ENCODE measurements at regions not wholly inside any gene's neighbourhood (a gene's known extent, or its start where the extent isn't known, plus 50 kb on each side); places are given as distances from the start of the nearest gene placed in this dataset.

- ATAC-seq (replicated peaks; ENCODE audit: extremely low read depth, poor library complexity, severe bottlenecking) (no peak), DNase-seq (ENCODE audit: low spot score in 2 of 2) (no peak)
- Mint-ChIP-seq H3K36me3 (ENCODE audit: insufficient read depth) (no peaks in the 10 kb centered on the region), H3K27ac (ENCODE audit: low read depth) (no peak overlapping the region), H3K4me3 (no peak overlapping the region), H3K27me3 (peaks cover 39% of the 10 kb centered on the region), H3K9me3 (peaks cover 6% of the 10 kb centered on the region), H3K4me1 (no peaks in the 10 kb centered on the region)
Observed at GRCh38 chr2:20514596-20515269, 67.9 kb downstream of the RHOB start.

GRCh38 chr2:20515290-20516220 lies 68.7 kb downstream of the RHOB start:
- no peak overlapping the region for H3K4me3 Mint-ChIP-seq
- peaks cover 39% of the 10 kb centered on the region for H3K27me3 Mint-ChIP-seq
- no peaks in the 10 kb centered on the region for H3K4me1 Mint-ChIP-seq
- no peak overlapping the region for H3K27ac Mint-ChIP-seq (ENCODE audit: low read depth)
- peaks cover 6% of the 10 kb centered on the region for H3K9me3 Mint-ChIP-seq
- DNase-seq (ENCODE audit: low spot score in 2 of 2) (no peak), ATAC-seq (replicated peaks; ENCODE audit: extremely low read depth, poor library complexity, severe bottlenecking) (no peak)
- no peaks in the 10 kb centered on the region for H3K36me3 Mint-ChIP-seq (ENCODE audit: insufficient read depth)

- Mint-ChIP-seq H3K9me3 (peaks cover 6% of the 10 kb centered on the region), H3K36me3 (ENCODE audit: insufficient read depth) (no peaks in the 10 kb centered on the region), H3K27ac (ENCODE audit: low read depth) (no peak overlapping the region), H3K4me3 (no peak overlapping the region), H3K4me1 (no peaks in the 10 kb centered on the region), H3K27me3 (peaks cover 39% of the 10 kb centered on the region)
- ATAC-seq (replicated peaks; ENCODE audit: extremely low read depth, poor library complexity, severe bottlenecking) (no peak), DNase-seq (ENCODE audit: low spot score in 2 of 2) (no peak)
Observed at GRCh38 chr2:20516291-20516645, 69.4 kb downstream of the RHOB start.

GRCh38 chr2:20516646-20517341 lies 69.9 kb downstream of the RHOB start:
- ATAC-seq (replicated peaks; ENCODE audit: extremely low read depth, poor library complexity, severe bottlenecking) (no peak), DNase-seq (ENCODE audit: low spot score in 2 of 2) (no peak)
- Mint-ChIP-seq H3K27me3 (peaks cover 44% of the 10 kb centered on the region), H3K4me3 (no peak overlapping the region), H3K27ac (ENCODE audit: low read depth) (no peak overlapping the region), H3K36me3 (ENCODE audit: insufficient read depth) (no peaks in the 10 kb centered on the region), H3K9me3 (peaks cover 6% of the 10 kb centered on the region), H3K4me1 (no peaks in the 10 kb centered on the region)

GRCh38 chr2:20519309-20519708 lies 72.4 kb downstream of the RHOB start:
- H3K36me3 Mint-ChIP-seq (ENCODE audit: insufficient read depth): no peaks in the 10 kb centered on the region
- H3K4me3 Mint-ChIP-seq: no peak overlapping the region

GRCh38 chr2:20520128-20520527 lies 73.3 kb downstream of the RHOB start:
- peaks cover 2% of the 10 kb centered on the region for H3K9me3 Mint-ChIP-seq
- DNase-seq (ENCODE audit: low spot score in 2 of 2) (no peak), ATAC-seq (replicated peaks; ENCODE audit: extremely low read depth, poor library complexity, severe bottlenecking) (no peak)
- no peak overlapping the region for H3K4me3 Mint-ChIP-seq
- H3K4me1 Mint-ChIP-seq: no peaks in the 10 kb centered on the region
- peaks cover 39% of the 10 kb centered on the region for H3K27me3 Mint-ChIP-seq
- no peaks in the 10 kb centered on the region for H3K36me3 Mint-ChIP-seq (ENCODE audit: insufficient read depth)
- no peak overlapping the region for H3K27ac Mint-ChIP-seq (ENCODE audit: low read depth)

More at GRCh38 chr2:20519309-20519708, 72.4 kb downstream of the RHOB start:
- Mint-ChIP-seq H3K27ac (ENCODE audit: low read depth) (no peak overlapping the region), H3K4me1 (no peaks in the 10 kb centered on the region), H3K27me3 (peaks cover 45% of the 10 kb centered on the region), H3K9me3 (peaks cover 6% of the 10 kb centered on the region)
- no peak for ATAC-seq (replicated peaks; ENCODE audit: extremely low read depth, poor library complexity, severe bottlenecking)
- DNase-seq (ENCODE audit: low spot score in 2 of 2): no peak

GRCh38 chr2:20521193-20521592 lies 74.3 kb downstream of the RHOB start:
- ATAC-seq (replicated peaks; ENCODE audit: extremely low read depth, poor library complexity, severe bottlenecking): no peak
- Mint-ChIP-seq H3K36me3 (ENCODE audit: insufficient read depth) (no peaks in the 10 kb centered on the region), H3K27ac (ENCODE audit: low read depth) (no peak overlapping the region), H3K4me1 (no peaks in the 10 kb centered on the region), H3K4me3 (no peak overlapping the region), H3K9me3 (no peaks in the 10 kb centered on the region), H3K27me3 (peaks cover 32% of the 10 kb centered on the region)
- DNase-seq (ENCODE audit: low spot score in 2 of 2): no peak

- H3K27me3 Mint-ChIP-seq: peaks cover 32% of the 10 kb centered on the region
- H3K36me3 Mint-ChIP-seq (ENCODE audit: insufficient read depth): no peaks in the 10 kb centered on the region
- no peaks in the 10 kb centered on the region for H3K4me1 Mint-ChIP-seq
- no peak overlapping the region for H3K27ac Mint-ChIP-seq (ENCODE audit: low read depth)
- no peaks in the 10 kb centered on the region for H3K9me3 Mint-ChIP-seq
- DNase-seq (ENCODE audit: low spot score in 2 of 2): no peak
- ATAC-seq (replicated peaks; ENCODE audit: extremely low read depth, poor library complexity, severe bottlenecking): no peak
- no peak overlapping the region for H3K4me3 Mint-ChIP-seq
Observed at GRCh38 chr2:20521682-20522189, 74.9 kb downstream of the RHOB start.

- Mint-ChIP-seq H3K27me3 (peaks cover 32% of the 10 kb centered on the region), H3K27ac (ENCODE audit: low read depth) (no peak overlapping the region), H3K36me3 (ENCODE audit: insufficient read depth) (no peaks in the 10 kb centered on the region), H3K4me3 (no peak overlapping the region), H3K4me1 (no peaks in the 10 kb centered on the region), H3K9me3 (no peaks in the 10 kb centered on the region)
- DNase-seq (ENCODE audit: low spot score in 2 of 2) (no peak), ATAC-seq (replicated peaks; ENCODE audit: extremely low read depth, poor library complexity, severe bottlenecking) (no peak)
Observed at GRCh38 chr2:20523073-20523798, 76.4 kb downstream of the RHOB start.

- Mint-ChIP-seq H3K27ac (ENCODE audit: low read depth) (no peak overlapping the region), H3K36me3 (ENCODE audit: insufficient read depth) (no peaks in the 10 kb centered on the region), H3K27me3 (peaks cover 32% of the 10 kb centered on the region), H3K4me1 (no peaks in the 10 kb centered on the region), H3K4me3 (no peak overlapping the region), H3K9me3 (no peaks in the 10 kb centered on the region)
- DNase-seq (ENCODE audit: low spot score in 2 of 2) (no peak), ATAC-seq (replicated peaks; ENCODE audit: extremely low read depth, poor library complexity, severe bottlenecking) (no peak)
Observed at GRCh38 chr2:20523799-20524187, 76.9 kb downstream of the RHOB start.

- Mint-ChIP-seq H3K27me3 (peaks cover 32% of the 10 kb centered on the region), H3K4me3 (no peak overlapping the region), H3K9me3 (no peaks in the 10 kb centered on the region), H3K36me3 (ENCODE audit: insufficient read depth) (no peaks in the 10 kb centered on the region), H3K27ac (ENCODE audit: low read depth) (no peak overlapping the region), H3K4me1 (no peaks in the 10 kb centered on the region)
- no peak for DNase-seq (ENCODE audit: low spot score in 2 of 2)
- no peak for ATAC-seq (replicated peaks; ENCODE audit: extremely low read depth, poor library complexity, severe bottlenecking)
Observed at GRCh38 chr2:20524412-20525040, 77.7 kb downstream of the RHOB start.

Measured in central memory CD8-positive, alpha-beta T cell (primary cell).